22Rv1 (cell line): ENCODE measurements at regions not wholly inside any gene's neighbourhood (a gene's known extent, or its start where the extent isn't known, plus 50 kb on each side); places are given as distances from the start of the nearest gene placed in this dataset.

Source experiments
- CTCF ChIP-seq: fragments of 450-650 bp; IDR thresholded peaks from 2 replicates; pipeline ENCODE4 v1.5.1; 2017; ENCODE audit warnings: mild to moderate bottlenecking
- ZFX ChIP-seq: fragments of 450-650 bp; IDR thresholded peaks from 2 replicates; pipeline ENCODE4 v1.6.1; 2017; ENCODE audit warnings: antibody characterized with exemption, borderline replicate concordance

- no peak for TF ChIP-seq CTCF
- no peak for TF ChIP-seq ZFX
Measured at GRCh38 chr6:43859213-43859612, 89.2 kb downstream of the VEGFA start.
